ENCODE measurements at regions not wholly inside any gene's neighbourhood (a gene's known extent, or its start where the extent isn't known, plus 50 kb on each side); places are given as distances from the start of the nearest gene placed in this dataset.
"Not testable (repeated sequence)": the region's sequence is repeated elsewhere in the genome, so short reads cannot be mapped to it uniquely, and the experiment has no call there.

GRCh38 chr5:163312598-163312997 lies 124.8 kb upstream of the CCNG1 start:
- Histone ChIP-seq H3K4me3 (ENCODE audit: low read depth, low read length) (no peak overlapping the region), H3K27me3 (replicated peaks) (no peaks in the 10 kb centered on the region), H3K36me3 (replicated peaks) (no peaks in the 10 kb centered on the region), H3K27ac (no peak overlapping the region)
- no peak for TF ChIP-seq CTCF (IDR thresholded peaks at IDR 0.05; ENCODE audit: low read depth, low read length, missing control alignments)
- in situ Hi-C loops (cut with HindIII; ENCODE audit: low pct_ligation_motif_present, low sequenced_read_pairs): no loop called here
- no peak for DNase-seq

GRCh38 chr5:163313049-163313448 lies 124.3 kb upstream of the CCNG1 start:
- H3K27ac ChIP-seq; in situ Hi-C loops (cut with HindIII; ENCODE audit: low pct_ligation_motif_present, low sequenced_read_pairs); DNase-seq; H3K36me3 ChIP-seq (replicated peaks); H3K27me3 ChIP-seq (replicated peaks); H3K4me3 ChIP-seq (ENCODE audit: low read depth, low read length): not testable (repeated sequence)

GRCh38 chr5:163316374-163316773 lies 121.0 kb upstream of the CCNG1 start:
- in situ Hi-C loops (cut with HindIII; ENCODE audit: low pct_ligation_motif_present, low sequenced_read_pairs); H3K4me3 ChIP-seq (ENCODE audit: low read depth, low read length); DNase-seq; H3K27ac ChIP-seq; H3K36me3 ChIP-seq (replicated peaks); H3K27me3 ChIP-seq (replicated peaks): not testable (repeated sequence)

GRCh38 chr5:163318707-163319106 lies 118.7 kb upstream of the CCNG1 start:
- Histone ChIP-seq H3K27me3 (replicated peaks) (no peaks in the 10 kb centered on the region), H3K4me3 (ENCODE audit: low read depth, low read length) (no peak overlapping the region), H3K36me3 (replicated peaks) (no peaks in the 10 kb centered on the region), H3K27ac (no peak overlapping the region)
- in situ Hi-C loops (cut with HindIII; ENCODE audit: low pct_ligation_motif_present, low sequenced_read_pairs): no loop called here
- DNase-seq: no peak
- no peak for TF ChIP-seq CTCF (IDR thresholded peaks at IDR 0.05; ENCODE audit: low read depth, low read length, missing control alignments)

- Histone ChIP-seq H3K4me3 (ENCODE audit: low read depth, low read length) (no peak overlapping the region), H3K27ac (no peak overlapping the region), H3K27me3 (replicated peaks) (no peaks in the 10 kb centered on the region), H3K36me3 (replicated peaks) (no peaks in the 10 kb centered on the region)
- no peak for DNase-seq
- no peak for TF ChIP-seq CTCF (IDR thresholded peaks at IDR 0.05; ENCODE audit: low read depth, low read length, missing control alignments)
- in situ Hi-C loops (cut with HindIII; ENCODE audit: low pct_ligation_motif_present, low sequenced_read_pairs): no loop called here
Observed at GRCh38 chr5:163321511-163321910, 115.9 kb upstream of the CCNG1 start.

GRCh38 chr5:163330723-163331668 lies 106.4 kb upstream of the CCNG1 start:
- no peak for TF ChIP-seq CTCF (IDR thresholded peaks at IDR 0.05; ENCODE audit: low read depth, low read length, missing control alignments)
- in situ Hi-C loops (cut with HindIII; ENCODE audit: low pct_ligation_motif_present, low sequenced_read_pairs): no loop called here
- H3K27ac ChIP-seq: no peak overlapping the region

GRCh38 chr5:163336074-163336473 lies 101.3 kb upstream of the CCNG1 start:
- H3K27me3 ChIP-seq (replicated peaks); DNase-seq; in situ Hi-C loops (cut with HindIII; ENCODE audit: low pct_ligation_motif_present, low sequenced_read_pairs); H3K36me3 ChIP-seq (replicated peaks); H3K4me3 ChIP-seq (ENCODE audit: low read depth, low read length); H3K27ac ChIP-seq: not testable (repeated sequence)

More at GRCh38 chr5:163330723-163331668, 106.4 kb upstream of the CCNG1 start:
- Histone ChIP-seq H3K36me3 (replicated peaks) (no peaks in the 10 kb centered on the region), H3K27me3 (replicated peaks) (no peaks in the 10 kb centered on the region), H3K4me3 (ENCODE audit: low read depth, low read length) (no peak overlapping the region)
- DNase-seq: no peak

All from brain microvascular endothelial cell (primary cell).